T-helper 1 cell treated with Interleukin-12 subunit alpha and Interleukin-12 subunit beta and Interleukin-4 antibody, amounts not matched to agents 30 μg/mL and 1 μg/mL, for 36 hours (primary cell): ENCODE measurements at regions not wholly inside any gene's neighbourhood (a gene's known extent, or its start where the extent isn't known, plus 50 kb on each side); places are given as distances from the start of the nearest gene placed in this dataset.

Source experiments
- H3K27ac Mint-ChIP-seq: one replicate; pipeline ENCODE4 v1.8.0; 2021; ENCODE audit warnings: mild to moderate bottlenecking, mixed read lengths
- H3K27me3 Mint-ChIP-seq: one replicate; pipeline ENCODE4 v1.8.0; 2021; ENCODE audit warnings: low read depth, mixed read lengths
- H3K36me3 Mint-ChIP-seq: one replicate; pipeline ENCODE4 v1.8.0; 2021; ENCODE audit warnings: low read depth, mixed read lengths
- H3K4me1 Mint-ChIP-seq: one replicate; pipeline ENCODE4 v1.8.0; 2021; ENCODE audit warnings: low read depth, mixed read lengths
- H3K4me3 Mint-ChIP-seq: one replicate; pipeline ENCODE4 v1.8.0; 2021; ENCODE audit warnings: mild to moderate bottlenecking, moderate library complexity, mixed read lengths
- H3K9me3 Mint-ChIP-seq: one replicate; pipeline ENCODE4 v1.8.0; 2021; ENCODE audit warnings: mixed read lengths

DNA sequence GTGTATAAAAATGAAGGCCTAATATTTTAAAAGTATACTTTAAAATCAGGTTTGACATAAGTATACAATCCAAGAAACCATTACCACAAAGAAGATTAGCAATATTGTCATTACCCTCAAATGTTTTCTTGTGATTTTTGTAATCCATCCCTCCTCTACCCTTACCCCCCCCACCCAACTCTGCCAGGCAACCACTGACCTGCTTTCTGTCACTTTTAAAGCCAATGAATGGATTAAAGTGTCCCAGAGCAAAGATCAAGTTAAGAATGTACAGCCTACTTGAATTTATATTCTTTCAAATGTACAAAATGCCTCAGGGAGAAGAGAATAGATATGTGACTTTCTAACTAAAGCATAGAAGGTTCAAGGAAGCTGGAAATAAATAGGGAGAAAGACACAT lies 1038.8 kb upstream of the GBE1 start:
- no peaks in the 10 kb centered on the region for H3K27me3 Mint-ChIP-seq
- H3K9me3 Mint-ChIP-seq: peaks cover 3% of the 10 kb centered on the region
- H3K27ac Mint-ChIP-seq: no peak overlapping the region
- H3K36me3 Mint-ChIP-seq: no peaks in the 10 kb centered on the region
- H3K4me1 Mint-ChIP-seq: no peaks in the 10 kb centered on the region
- H3K4me3 Mint-ChIP-seq: no peak overlapping the region

DNA sequence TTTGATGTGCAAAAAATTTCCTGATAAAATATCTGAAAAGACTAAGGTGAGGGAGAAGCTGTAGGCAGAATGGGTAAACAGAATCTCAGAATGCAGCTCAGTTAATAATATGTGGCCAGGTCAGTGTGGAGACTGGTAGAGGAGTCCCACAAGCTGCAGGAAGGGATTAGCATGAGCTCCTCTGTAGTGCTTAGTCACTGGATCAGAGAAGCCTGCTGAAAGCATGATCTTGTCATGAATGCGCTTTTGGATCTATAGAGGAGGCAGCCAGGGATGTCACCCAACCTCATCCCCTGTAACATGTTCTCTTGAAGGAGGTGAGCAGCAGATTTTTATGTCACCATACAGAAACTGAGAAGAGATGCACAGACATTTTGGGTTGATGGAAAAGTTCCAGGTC lies 1035.3 kb upstream of the GBE1 start:
- H3K9me3 Mint-ChIP-seq: peaks cover 7% of the 10 kb centered on the region
- no peaks in the 10 kb centered on the region for H3K36me3 Mint-ChIP-seq
- no peak overlapping the region for H3K4me3 Mint-ChIP-seq
- no peaks in the 10 kb centered on the region for H3K4me1 Mint-ChIP-seq
- no peak overlapping the region for H3K27ac Mint-ChIP-seq
- H3K27me3 Mint-ChIP-seq: no peaks in the 10 kb centered on the region

GRCh38 chr3:82791241-82791640 lies 1029.8 kb upstream of the GBE1 start:
- H3K27me3 Mint-ChIP-seq: no peaks in the 10 kb centered on the region
- no peak overlapping the region for H3K27ac Mint-ChIP-seq
- no peaks in the 10 kb centered on the region for H3K36me3 Mint-ChIP-seq
- H3K4me3 Mint-ChIP-seq: no peak overlapping the region
- peaks cover 10% of the 10 kb centered on the region for H3K9me3 Mint-ChIP-seq
- no peaks in the 10 kb centered on the region for H3K4me1 Mint-ChIP-seq

GRCh38 chr3:82790307-82791097 lies 1029.1 kb upstream of the GBE1 start:
- Mint-ChIP-seq H3K27ac (no peak overlapping the region), H3K27me3 (no peaks in the 10 kb centered on the region), H3K9me3 (peaks cover 10% of the 10 kb centered on the region), H3K36me3 (no peaks in the 10 kb centered on the region), H3K4me3 (no peak overlapping the region), H3K4me1 (no peaks in the 10 kb centered on the region)

- Mint-ChIP-seq H3K9me3 (no peaks in the 10 kb centered on the region), H3K4me3 (no peak overlapping the region), H3K4me1 (no peaks in the 10 kb centered on the region), H3K27me3 (no peaks in the 10 kb centered on the region), H3K27ac (no peak overlapping the region), H3K36me3 (no peaks in the 10 kb centered on the region)
Observed at GRCh38 chr3:82783194-82783593, 1021.7 kb upstream of the GBE1 start.

GRCh38 chr3:82773207-82773606 lies 1011.8 kb upstream of the GBE1 start:
- no peaks in the 10 kb centered on the region for H3K4me1 Mint-ChIP-seq
- no peak overlapping the region for H3K4me3 Mint-ChIP-seq
- no peak overlapping the region for H3K27ac Mint-ChIP-seq
- H3K9me3 Mint-ChIP-seq: peaks cover 14% of the 10 kb centered on the region
- no peaks in the 10 kb centered on the region for H3K27me3 Mint-ChIP-seq
- no peaks in the 10 kb centered on the region for H3K36me3 Mint-ChIP-seq

DNA sequence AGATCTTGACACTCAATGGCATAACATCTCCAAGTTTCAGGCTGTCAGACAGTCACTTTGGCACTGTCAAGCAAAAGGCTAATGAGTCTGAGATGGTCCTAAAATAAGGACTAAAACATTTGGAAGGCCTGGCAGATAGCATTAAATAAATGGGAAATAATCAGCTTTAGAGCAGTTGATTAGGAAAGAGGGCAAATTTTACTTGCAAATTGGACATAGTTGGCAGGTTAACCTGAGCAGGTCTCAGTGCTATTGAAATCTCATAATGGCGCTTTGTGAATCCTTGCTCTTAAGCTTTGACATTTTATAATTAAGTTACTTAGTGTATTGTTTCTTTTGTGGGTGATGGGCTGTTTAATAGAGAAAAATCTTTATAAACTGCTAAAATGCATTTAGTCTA lies 1003.1 kb upstream of the GBE1 start:
- Mint-ChIP-seq H3K36me3 (no peaks in the 10 kb centered on the region), H3K4me3 (no peak overlapping the region), H3K27me3 (no peaks in the 10 kb centered on the region), H3K27ac (no peak overlapping the region), H3K9me3 (no peaks in the 10 kb centered on the region), H3K4me1 (no peaks in the 10 kb centered on the region)

DNA sequence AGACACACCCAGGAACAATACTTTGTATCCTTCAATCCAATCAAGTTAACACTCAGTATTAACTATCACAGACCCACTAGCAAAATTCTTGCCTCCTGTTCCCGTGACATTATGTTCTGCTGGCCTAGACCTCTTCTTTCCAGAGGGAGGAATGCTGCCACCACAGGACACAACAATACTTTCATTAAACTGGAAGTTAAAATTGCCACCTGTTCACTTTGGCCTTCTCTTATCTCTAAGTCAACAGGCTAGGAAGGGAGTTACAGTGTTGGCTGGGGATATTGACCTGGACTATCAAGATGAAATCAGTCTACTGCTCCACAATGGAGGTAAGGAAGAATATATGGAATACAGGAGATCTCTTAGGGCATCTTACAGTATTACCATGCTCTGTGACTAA lies 1000.4 kb upstream of the GBE1 start:
- no peak overlapping the region for H3K27ac Mint-ChIP-seq
- H3K36me3 Mint-ChIP-seq: no peaks in the 10 kb centered on the region
- H3K4me3 Mint-ChIP-seq: no peak overlapping the region
- H3K9me3 Mint-ChIP-seq: no peaks in the 10 kb centered on the region
- no peaks in the 10 kb centered on the region for H3K27me3 Mint-ChIP-seq
- no peaks in the 10 kb centered on the region for H3K4me1 Mint-ChIP-seq

DNA sequence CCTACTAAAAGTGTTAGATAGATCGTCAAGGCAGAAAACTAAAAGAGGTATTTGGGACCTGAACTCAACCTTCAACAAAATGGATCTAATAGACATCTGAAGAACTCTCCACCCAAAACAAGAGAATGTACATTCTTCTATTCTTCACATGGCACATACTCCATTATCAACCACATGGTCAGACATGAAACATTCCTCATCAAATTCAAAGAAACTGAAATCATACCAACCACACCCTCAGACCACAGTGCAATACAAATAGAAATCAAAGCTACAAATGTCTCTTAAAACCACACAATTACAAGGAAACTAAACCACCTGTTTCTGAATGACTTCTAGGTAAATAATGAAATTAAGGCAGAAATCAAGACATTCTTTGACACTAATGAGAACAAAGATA lies 984.1 kb upstream of the GBE1 start:
- Mint-ChIP-seq H3K27ac (no peak overlapping the region), H3K9me3 (peaks cover 16% of the 10 kb centered on the region), H3K27me3 (no peaks in the 10 kb centered on the region), H3K4me1 (no peaks in the 10 kb centered on the region), H3K4me3 (no peak overlapping the region), H3K36me3 (no peaks in the 10 kb centered on the region)

DNA sequence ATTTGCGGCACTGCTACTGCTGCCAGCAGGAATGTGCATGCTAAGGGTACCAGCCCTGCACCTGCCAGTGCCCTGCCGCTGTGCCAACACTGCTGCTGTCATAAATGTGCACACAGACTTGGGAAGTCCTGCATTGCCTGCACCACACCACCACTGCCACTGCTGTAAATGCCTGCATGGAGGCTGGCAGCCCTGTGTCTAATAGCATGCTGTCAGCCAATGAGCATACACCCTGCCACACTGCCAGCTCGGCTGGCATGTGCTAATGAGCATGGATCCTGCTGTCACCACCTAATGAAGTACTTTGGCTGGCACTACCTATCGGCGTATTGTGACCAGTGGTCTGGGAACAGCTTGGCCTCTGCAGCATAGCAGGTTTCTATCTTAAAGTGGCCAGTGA lies 981.8 kb upstream of the GBE1 start:
- Mint-ChIP-seq H3K4me1 (no peaks in the 10 kb centered on the region), H3K27me3 (no peaks in the 10 kb centered on the region), H3K36me3 (no peaks in the 10 kb centered on the region), H3K4me3 (no peak overlapping the region), H3K27ac (no peak overlapping the region), H3K9me3 (peaks cover 16% of the 10 kb centered on the region)

DNA sequence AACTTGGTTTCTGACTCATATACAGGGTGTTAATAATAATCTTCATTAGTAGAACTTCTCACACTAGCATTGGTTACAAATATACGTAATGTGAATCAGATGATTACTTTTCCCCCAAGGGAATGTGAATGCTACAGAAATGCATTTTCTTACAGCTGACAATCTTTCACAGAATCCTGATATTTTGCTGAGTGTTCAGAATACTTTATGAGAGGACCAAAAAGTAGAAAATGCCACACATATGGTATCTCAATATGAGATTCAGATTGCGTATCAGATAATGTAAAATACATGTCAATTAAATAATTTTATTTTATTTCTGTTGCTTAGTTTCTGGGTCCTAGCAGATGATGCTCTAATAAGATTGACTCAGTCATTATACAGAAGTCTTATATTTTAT lies 979.9 kb upstream of the GBE1 start:
- Mint-ChIP-seq H3K9me3 (peaks cover 8% of the 10 kb centered on the region), H3K27me3 (no peaks in the 10 kb centered on the region), H3K36me3 (no peaks in the 10 kb centered on the region), H3K4me3 (no peak overlapping the region), H3K27ac (no peak overlapping the region), H3K4me1 (no peaks in the 10 kb centered on the region)

GRCh38 chr3:82739390-82739789 lies 977.9 kb upstream of the GBE1 start:
- no peaks in the 10 kb centered on the region for H3K27me3 Mint-ChIP-seq
- peaks cover 5% of the 10 kb centered on the region for H3K9me3 Mint-ChIP-seq
- H3K4me3 Mint-ChIP-seq: no peak overlapping the region
- no peak overlapping the region for H3K27ac Mint-ChIP-seq
- no peaks in the 10 kb centered on the region for H3K4me1 Mint-ChIP-seq
- no peaks in the 10 kb centered on the region for H3K36me3 Mint-ChIP-seq

GRCh38 chr3:82736696-82737277 lies 975.3 kb upstream of the GBE1 start:
- Mint-ChIP-seq H3K9me3 (no peaks in the 10 kb centered on the region), H3K4me1 (no peaks in the 10 kb centered on the region), H3K4me3 (no peak overlapping the region), H3K27ac (no peak overlapping the region), H3K27me3 (no peaks in the 10 kb centered on the region), H3K36me3 (no peaks in the 10 kb centered on the region)

DNA sequence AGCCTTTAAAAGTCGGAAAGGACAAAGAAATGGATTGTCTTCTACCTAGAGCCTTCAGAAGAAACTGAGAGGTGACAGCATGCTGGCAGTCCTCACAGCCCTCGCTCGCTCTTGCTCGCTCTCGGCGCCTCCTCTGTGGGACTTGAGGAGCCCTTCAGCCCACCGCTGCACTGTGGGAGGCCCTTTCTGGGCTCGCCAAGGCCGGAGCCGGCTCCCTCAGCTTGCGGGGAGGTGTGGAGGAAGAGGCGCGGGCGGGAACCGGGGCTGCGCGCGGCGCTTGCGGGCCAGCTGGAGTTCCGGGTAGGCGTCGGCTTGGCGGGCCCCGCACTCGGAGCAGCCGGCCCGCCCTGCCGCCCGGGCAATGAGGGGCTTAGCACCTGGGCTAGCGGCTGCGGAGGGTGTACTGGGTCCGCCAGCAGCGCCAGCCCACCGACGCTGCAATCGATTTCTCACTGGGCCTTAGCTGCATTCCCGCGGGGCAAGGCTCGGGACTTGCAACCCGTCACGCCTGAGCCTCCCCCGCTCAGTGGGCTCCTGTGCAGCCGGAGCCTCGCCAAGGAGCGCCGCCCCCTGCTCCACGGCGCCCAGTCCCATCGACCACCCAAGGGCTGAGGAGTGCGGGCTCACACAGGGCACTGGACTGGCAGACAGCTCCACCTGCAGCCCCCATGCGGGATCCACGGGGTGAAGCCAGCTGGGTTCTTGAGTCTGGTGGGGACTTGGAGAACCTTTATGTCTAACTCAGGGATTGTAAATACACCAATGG lies 953.8 kb upstream of the GBE1 start:
- Mint-ChIP-seq H3K27me3 (no peaks in the 10 kb centered on the region), H3K4me3 (no peak overlapping the region), H3K4me1 (no peaks in the 10 kb centered on the region), H3K27ac (no peak overlapping the region), H3K36me3 (no peaks in the 10 kb centered on the region), H3K9me3 (peaks cover 19% of the 10 kb centered on the region)

DNA sequence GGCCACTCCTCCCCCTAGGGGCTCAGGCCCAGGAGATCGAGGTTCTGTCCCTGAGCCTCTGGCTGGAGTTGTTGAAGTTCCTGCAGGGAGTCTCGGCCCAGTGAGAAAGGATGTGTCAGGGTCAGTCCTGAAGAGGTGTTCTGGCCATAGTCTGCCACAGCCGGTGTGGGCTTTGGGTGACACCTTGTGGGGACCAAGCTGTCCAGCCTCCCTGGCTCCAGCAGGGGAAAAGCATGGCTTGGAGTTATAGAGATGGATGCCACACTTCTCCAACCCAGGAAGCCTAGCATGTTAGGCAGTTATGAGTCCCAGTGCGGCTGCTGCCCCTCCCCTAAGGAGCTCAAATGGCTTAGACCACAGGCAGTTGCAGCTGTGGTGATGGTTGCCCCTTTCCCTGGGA lies 945.6 kb upstream of the GBE1 start:
- no peak overlapping the region for H3K4me3 Mint-ChIP-seq
- no peaks in the 10 kb centered on the region for H3K36me3 Mint-ChIP-seq
- H3K4me1 Mint-ChIP-seq: no peaks in the 10 kb centered on the region
- no peak overlapping the region for H3K27ac Mint-ChIP-seq
- peaks cover 17% of the 10 kb centered on the region for H3K9me3 Mint-ChIP-seq
- H3K27me3 Mint-ChIP-seq: no peaks in the 10 kb centered on the region
